SH-SY5Y (cell line): ENCODE measurements at regions not wholly inside any gene's neighbourhood (a gene's known extent, or its start where the extent isn't known, plus 50 kb on each side); places are given as distances from the start of the nearest gene placed in this dataset.

Source experiments
- GATA2 ChIP-seq: IDR thresholded peaks from 2 replicates; pipeline ENCODE4 v1.6.1; 2011; ENCODE audit warnings: mild to moderate bottlenecking, low read depth, low read length
- GATA3 ChIP-seq: IDR thresholded peaks from 2 replicates; pipeline ENCODE4 v1.6.1; 2011; ENCODE audit warnings: low read depth, mild to moderate bottlenecking, low read length, moderate library complexity

GRCh38 chr10:108250936-108251620, 1086.6 kb upstream of the SORCS1 start:
- TF ChIP-seq GATA3 (no peak), GATA2 (no peak)
